IMR-90 (cell line): ENCODE measurements at regions not wholly inside any gene's neighbourhood (a gene's known extent, or its start where the extent isn't known, plus 50 kb on each side); places are given as distances from the start of the nearest gene placed in this dataset.
"Not testable (repeated sequence)": the region's sequence is repeated elsewhere in the genome, so short reads cannot be mapped to it uniquely, and the experiment has no call there.

ENCODE experiments used
- ATAC-seq: fragments of 200-7000 bp; cut with Tn5 transposase; 2 replicates; pipeline ENCODE4 v1.9.1; 2020; ENCODE audit warnings: low read depth, mild to moderate bottlenecking, moderate library complexity
- BruUV-seq: library from RNA; stranded (reverse); fragments of 400-500 nt; replicated peaks from 2 replicates; lab custom pipeline; 2021; lab: Mats Ljungman, UMichigan
- CTCF ChIA-PET: fragments of 300-600 bp; formaldehyde crosslinking; extraction: SDS; loops from one replicate; lab custom pipeline; 2021; ENCODE audit warnings: antibody characterized with exemption; lab: Yijun Ruan, JAX
- POLR2A ChIA-PET: fragments of 300-600 bp; sonication (Branson Sonifier 250); formaldehyde crosslinking; loops from one replicate; lab custom pipeline; 2022; ENCODE audit warnings: antibody characterized with exemption; ENCODE audit not compliant: unreplicated experiment; lab: Charles Lee
- DNase-seq: peaks from one replicate; pipeline ENCODE4 v3.0.0; 2013
- H2AFZ ChIP-seq: replicated peaks from 2 replicates; pipeline ENCODE3; 2013; ENCODE audit warnings: low read length, mild to moderate bottlenecking; ENCODE audit not compliant: poor library complexity
- H2AK5ac ChIP-seq: 2 replicates; pipeline ENCODE4 v1.6.1; 2013; ENCODE audit warnings: low read depth, low read length, inconsistent platforms
- H2AK9ac ChIP-seq: replicated peaks from 2 replicates; pipeline ENCODE3; 2013; ENCODE audit warnings: mild to moderate bottlenecking, low read depth, low read length, moderate library complexity; ENCODE audit not compliant: poor library complexity
- H2BK120ac ChIP-seq: 2 replicates; pipeline ENCODE4 v1.6.1; 2013; ENCODE audit warnings: low read depth, low read length, inconsistent platforms
- H2BK15ac ChIP-seq: 3 replicates; pipeline ENCODE4 v1.6.1; 2013; ENCODE audit warnings: low read depth, low read length, inconsistent platforms
- H2BK20ac ChIP-seq: 2 replicates; pipeline ENCODE4 v1.6.1; 2013; ENCODE audit warnings: low read depth, mild to moderate bottlenecking, inconsistent platforms, low read length, moderate library complexity
- H2BK5ac ChIP-seq: 2 replicates; pipeline ENCODE4 v1.6.1; 2013; ENCODE audit warnings: mild to moderate bottlenecking, low read depth, low read length, inconsistent platforms; ENCODE audit not compliant: poor library complexity, severe bottlenecking
- H3K14ac ChIP-seq: replicated peaks from 2 replicates; pipeline ENCODE4 v1.6.1; 2013; ENCODE audit warnings: low read depth, low read length, inconsistent platforms
- H3K18ac ChIP-seq: 2 replicates; pipeline ENCODE4 v1.6.1; 2013; ENCODE audit warnings: low read depth, low read length, control low read depth
- H3K23ac ChIP-seq: 2 replicates; pipeline ENCODE4 v1.6.1; 2013; ENCODE audit warnings: low read depth, low read length, inconsistent platforms
- H3K27ac ChIP-seq: 2 replicates; pipeline ENCODE4 v1.5.1; 2013; ENCODE audit warnings: mild to moderate bottlenecking, control low read depth, low read length; ENCODE audit not compliant: insufficient read depth
- H3K27me3 ChIP-seq: 2 replicates; pipeline ENCODE4 v1.6.1; 2013; ENCODE audit warnings: low read length; ENCODE audit not compliant: control insufficient read depth, insufficient read depth
- H3K36me3 ChIP-seq: 2 replicates; pipeline ENCODE4 v1.6.1; 2013; ENCODE audit warnings: low read length, mixed read lengths; ENCODE audit not compliant: control insufficient read depth, insufficient read depth
- H3K4ac ChIP-seq: 2 replicates; pipeline ENCODE4 v1.6.1; 2013; ENCODE audit warnings: low read depth, low read length, inconsistent platforms
- H3K4me1 ChIP-seq: 2 replicates; pipeline ENCODE4 v1.6.1; 2013; ENCODE audit warnings: low read length, mixed read lengths; ENCODE audit not compliant: control insufficient read depth, insufficient read depth
- H3K4me2 ChIP-seq: 2 replicates; pipeline ENCODE4 v1.6.1; 2013; ENCODE audit warnings: low read depth, mild to moderate bottlenecking, control low read depth, low read length, moderate library complexity
- H3K4me3 ChIP-seq: 2 replicates; pipeline ENCODE4 v1.5.1; 2013; ENCODE audit warnings: low read depth, mild to moderate bottlenecking, control low read depth, low read length, moderate library complexity; ENCODE audit not compliant: insufficient read depth
- H3K56ac ChIP-seq: 2 replicates; pipeline ENCODE4 v1.6.1; 2013; ENCODE audit warnings: low read length, inconsistent platforms; ENCODE audit not compliant: insufficient read depth; ENCODE audit errors: extremely low read depth
- H3K79me1 ChIP-seq, 2 experiments: 2 replicates each; pipeline ENCODE4 v1.6.1; 2013; ENCODE audit warnings: low read length in 2 of 2, inconsistent platforms in 1 of 2, low read depth in 1 of 2
- H3K9ac ChIP-seq: 2 replicates; pipeline ENCODE4 v1.6.1; 2013; ENCODE audit warnings: low read depth, low read length, control low read depth
- H3K9me1 ChIP-seq: 2 replicates; pipeline ENCODE4 v1.6.1; 2013; ENCODE audit warnings: low read length, inconsistent platforms; ENCODE audit not compliant: insufficient read depth
- H3K9me3 ChIP-seq: 2 replicates; pipeline ENCODE4 v1.6.1; 2013; ENCODE audit warnings: low read length; ENCODE audit not compliant: control insufficient read depth, insufficient read depth
- H4K20me1 ChIP-seq: 2 replicates; pipeline ENCODE4 v1.6.1; 2013; ENCODE audit warnings: low read length, inconsistent platforms; ENCODE audit not compliant: insufficient read depth
- H4K5ac ChIP-seq: 2 replicates; pipeline ENCODE4 v1.6.1; 2013; ENCODE audit warnings: mild to moderate bottlenecking, low read depth, low read length, control low read depth
- H4K8ac ChIP-seq, 2 experiments: 2 replicates each; pipeline ENCODE4 v1.6.1; 2013; ENCODE audit warnings: low read depth in 2 of 2, low read length in 2 of 2, control low read depth in 1 of 2, inconsistent platforms in 1 of 2
- H4K91ac ChIP-seq: 2 replicates; pipeline ENCODE4 v1.6.1; 2013; ENCODE audit warnings: low read depth, low read length, inconsistent platforms; ENCODE audit not compliant: insufficient read depth
- WGBS, 2 experiments: methylation state at CpG; one replicate each; pipeline versions ENCODE4 v1.1.5 to v1.1.7; 2013; ENCODE audit warnings: missing lambda C conversion rate in 2 of 2; ENCODE audit not compliant: insufficient read length in 1 of 2; ENCODE audit errors: extremely low coverage in 2 of 2; 5-methylcytosine and 5-hydroxymethylcytosine counted together
- dilution Hi-C: fragments of 300-500 bp; cut with HindIII; formaldehyde crosslinking; loops from one replicate; pipeline ENCODE4 v1.14.3; 2018; ENCODE audit warnings: low sequenced_read_pairs; ENCODE audit not compliant: unreplicated experiment
- in situ Hi-C: fragments of 300-500 bp; cut with MboI; formaldehyde crosslinking; loops from 3 replicates; pipeline ENCODE4 v1.14.3; 2019; ENCODE audit warnings: low sequenced_read_pairs, inconsistent platforms, mixed read lengths
- intact Hi-C: fragments of 100-400 bp; cut with micrococcal nuclease; formaldehyde crosslinking; loops from 2 replicates; pipeline ENCODE4 v1.10.0; 2022

- H3K23ac ChIP-seq, H4K5ac ChIP-seq, H3K9me3 ChIP-seq, H2AK9ac ChIP-seq, ATAC-seq, H3K9me1 ChIP-seq, H3K56ac ChIP-seq, H3K4me2 ChIP-seq, H3K4me3 ChIP-seq, H3K36me3 ChIP-seq, H3K79me1 ChIP-seq, H4K8ac ChIP-seq, H3K14ac ChIP-seq, H2BK5ac ChIP-seq, H4K20me1 ChIP-seq, intact Hi-C loops, H4K91ac ChIP-seq, POLR2A ChIA-PET, CTCF ChIA-PET, H3K4me1 ChIP-seq, H3K27ac ChIP-seq, H2AK5ac ChIP-seq, H2BK120ac ChIP-seq, H2BK20ac ChIP-seq, DNase-seq, H3K9ac ChIP-seq, H2BK15ac ChIP-seq, H3K18ac ChIP-seq, H3K27me3 ChIP-seq, BruUV-seq, H3K4ac ChIP-seq, H2AFZ ChIP-seq, dilution Hi-C loops: not testable (repeated sequence)
- in situ Hi-C loops = loop anchor here (10.0 kb wide), 1 partner anchor 187 kb away; no protein-coding TSS in a partner anchor
Measured at GRCh38 chr17:20807566-20807965, 228.0 kb downstream of the CDRT15L2 start.

GRCh38 chr17:20815410-20815809 lies 227.4 kb downstream of the USP22 start:
- H4K5ac ChIP-seq, DNase-seq, CTCF ChIA-PET, H3K36me3 ChIP-seq, BruUV-seq, H3K9me3 ChIP-seq, intact Hi-C loops, H2BK5ac ChIP-seq, H4K20me1 ChIP-seq, H4K8ac ChIP-seq, H3K27me3 ChIP-seq, H3K4me3 ChIP-seq, H2BK15ac ChIP-seq, H2BK20ac ChIP-seq, H3K27ac ChIP-seq, ATAC-seq, H2AFZ ChIP-seq, H3K23ac ChIP-seq, H3K9ac ChIP-seq, H3K4me2 ChIP-seq, H4K91ac ChIP-seq, in situ Hi-C loops, H2AK9ac ChIP-seq, H3K9me1 ChIP-seq, H3K4me1 ChIP-seq, POLR2A ChIA-PET, H2AK5ac ChIP-seq, H3K4ac ChIP-seq, dilution Hi-C loops, H3K79me1 ChIP-seq, H2BK120ac ChIP-seq, H3K18ac ChIP-seq, H3K56ac ChIP-seq, H3K14ac ChIP-seq: not testable (repeated sequence)
- no CpG with 5 or more reads among the region's 5 CpGs for WGBS, 2 experiments
